ENCODE measurements at regions not wholly inside any gene's neighbourhood (a gene's known extent, or its start where the extent isn't known, plus 50 kb on each side); places are given as distances from the start of the nearest gene placed in this dataset.
"Not testable (repeated sequence)": the region's sequence is repeated elsewhere in the genome, so short reads cannot be mapped to it uniquely, and the experiment has no call there.

DNA sequence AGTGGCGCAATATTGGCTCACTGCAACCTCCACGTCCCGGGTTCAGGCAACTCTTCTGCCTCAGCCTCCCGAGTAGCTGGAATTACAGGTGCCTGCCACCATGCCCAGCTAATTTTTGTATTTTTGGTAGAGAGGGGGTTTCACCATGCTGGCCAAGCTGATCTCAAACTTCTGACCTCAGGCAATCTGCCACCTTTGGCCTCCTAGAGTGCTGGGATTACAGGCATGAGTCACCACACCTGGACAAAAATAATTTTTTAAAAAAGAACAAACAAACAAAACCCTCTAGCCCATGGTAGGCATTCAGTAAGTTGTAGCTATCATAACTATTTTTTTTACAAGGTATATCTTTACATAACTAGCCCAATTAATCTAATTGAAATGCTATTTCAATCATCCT is 73.9 kb upstream of the CAPRIN1 start:
- Histone ChIP-seq H3K18ac (ENCODE audit: low read length) (no peak overlapping the region), H3K23ac (ENCODE audit: low read depth, low read length, poor library complexity) (no peak overlapping the region), H2BK12ac (ENCODE audit: low read length) (no peak overlapping the region), H4K91ac (ENCODE audit: low read depth, low read length, poor library complexity) (no peak overlapping the region), H3K14ac (ENCODE audit: low read length) (no peak overlapping the region), H3K27me3 (ENCODE audit: control insufficient read depth in 3 of 3, insufficient read depth in 3 of 3, low read depth in 1 of 3, low read length in 3 of 3) (no peaks in the 10 kb centered on the region), H2BK15ac (ENCODE audit: low read length) (no peak overlapping the region), H3K9ac (ENCODE audit: low read depth, low read length, poor library complexity) (no peak overlapping the region), H3K27ac (replicated peaks; ENCODE audit: low read length) (no peak overlapping the region), H3K9me3 (replicated peaks in 1 of 2; ENCODE audit: control insufficient read depth in 2 of 2, insufficient read depth in 1 of 2, low read depth in 1 of 2, low read length in 2 of 2) (no peaks in the 10 kb centered on the region), H3K4ac (ENCODE audit: low read length) (no peak overlapping the region), H3K4me1 (ENCODE audit: control insufficient read depth in 2 of 2, insufficient read depth in 1 of 2, low read depth in 1 of 2, low read length in 2 of 2) (peaks cover 0 to 5% of the 10 kb centered on the region in 2 donors), H2BK120ac (ENCODE audit: low read depth, low read length) (no peak overlapping the region), H3K4me2 (ENCODE audit: insufficient read depth, low read length, poor library complexity, severe bottlenecking) (no peak overlapping the region), H4K8ac (ENCODE audit: low read depth, low read length) (no peak overlapping the region), H2BK5ac (ENCODE audit: low read length) (no peak overlapping the region), H2AK5ac (ENCODE audit: low read depth, low read length) (no peak overlapping the region), H2AFZ (ENCODE audit: low read length) (no peak overlapping the region), H3K79me1 (ENCODE audit: low read depth, low read length) (no peaks in the 10 kb centered on the region), H3K4me3 (ENCODE audit: low read length in 2 of 2) (no peak overlapping the region), H3K36me3 (replicated peaks in 1 of 2; ENCODE audit: control insufficient read depth in 2 of 2, insufficient read depth in 2 of 2, low read length in 2 of 2) (no peaks in the 10 kb centered on the region)
- no peak for DNase-seq (ENCODE audit: low spot score)
- no CpG with 5 or more reads among the region's 4 CpGs for WGBS, 2 donors (ENCODE audit: extremely low coverage in 2 of 2, insufficient read length in 2 of 2, insufficient replicate concordance in 1 of 2)

DNA sequence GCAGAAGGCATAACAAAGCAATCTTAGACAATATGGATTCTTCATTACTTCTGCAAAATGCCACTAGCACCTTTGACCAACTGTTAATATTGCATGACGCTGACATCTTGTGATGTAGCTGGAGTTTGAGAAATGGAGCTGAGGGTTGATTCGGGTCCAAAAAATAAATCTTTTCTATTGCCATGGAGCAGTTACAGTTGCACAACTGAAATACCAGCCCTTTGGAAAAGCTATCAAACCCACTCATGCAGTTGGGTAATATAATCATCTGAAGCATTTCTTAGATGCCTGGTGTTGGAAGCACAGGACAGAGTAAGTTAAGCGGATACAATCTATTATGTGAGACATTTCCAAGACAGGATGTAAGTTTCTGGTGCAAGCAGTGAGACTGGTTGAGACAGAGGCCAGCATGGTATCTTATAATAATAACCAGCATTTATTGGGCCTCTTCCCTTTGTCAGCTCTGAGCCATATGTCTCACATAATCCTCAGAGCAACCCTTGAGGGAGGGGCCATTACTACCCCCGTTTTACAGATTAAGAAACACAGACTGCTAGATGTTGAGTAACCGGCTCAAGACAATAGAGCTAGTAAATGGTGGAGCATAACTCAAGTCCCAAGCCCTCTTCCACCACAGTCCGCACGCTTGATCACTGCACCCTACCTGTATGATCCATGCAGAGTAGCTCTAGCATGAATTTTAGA is 74.9 kb upstream of the CAPRIN1 start:
- no peaks in the 10 kb centered on the region for H3K9me3 ChIP-seq (replicated peaks in 1 of 2; ENCODE audit: control insufficient read depth in 2 of 2, insufficient read depth in 1 of 2, low read depth in 1 of 2, low read length in 2 of 2)
- H3K23ac ChIP-seq (ENCODE audit: low read depth, low read length, poor library complexity), result no peak overlapping the region
- H3K79me1 ChIP-seq (ENCODE audit: low read depth, low read length), result no peaks in the 10 kb centered on the region
- H2BK5ac ChIP-seq (ENCODE audit: low read length), result no peak overlapping the region
- no peak overlapping the region for H3K4me2 ChIP-seq (ENCODE audit: insufficient read depth, low read length, poor library complexity, severe bottlenecking)
- no peak overlapping the region for H3K4me3 ChIP-seq (ENCODE audit: low read length in 2 of 2)
- H3K27me3 ChIP-seq (ENCODE audit: control insufficient read depth in 3 of 3, insufficient read depth in 3 of 3, low read depth in 1 of 3, low read length in 3 of 3), result no peaks in the 10 kb centered on the region
- peaks cover 0 to 5% of the 10 kb centered on the region in 2 donors for H3K4me1 ChIP-seq (ENCODE audit: control insufficient read depth in 2 of 2, insufficient read depth in 1 of 2, low read depth in 1 of 2, low read length in 2 of 2)
- no peak overlapping the region for H3K18ac ChIP-seq (ENCODE audit: low read length)
- no peak overlapping the region for H2BK12ac ChIP-seq (ENCODE audit: low read length)
- no peak overlapping the region for H2AK5ac ChIP-seq (ENCODE audit: low read depth, low read length)
- no peak overlapping the region for H2BK120ac ChIP-seq (ENCODE audit: low read depth, low read length)
- H4K91ac ChIP-seq (ENCODE audit: low read depth, low read length, poor library complexity), result no peak overlapping the region
- H3K14ac ChIP-seq (ENCODE audit: low read length), result no peak overlapping the region
- WGBS, 2 donors (ENCODE audit: extremely low coverage in 2 of 2, insufficient read length in 2 of 2, insufficient replicate concordance in 1 of 2), result no CpG with 5 or more reads among the region's 7 CpGs
- no peak for DNase-seq (ENCODE audit: low spot score)
- no peak overlapping the region for H2AFZ ChIP-seq (ENCODE audit: low read length)
- no peaks in the 10 kb centered on the region for H3K36me3 ChIP-seq (replicated peaks in 1 of 2; ENCODE audit: control insufficient read depth in 2 of 2, insufficient read depth in 2 of 2, low read length in 2 of 2)
- H4K8ac ChIP-seq (ENCODE audit: low read depth, low read length), result no peak overlapping the region
- no peak overlapping the region for H3K27ac ChIP-seq (replicated peaks; ENCODE audit: low read length)
- no peak overlapping the region for H3K9ac ChIP-seq (ENCODE audit: low read depth, low read length, poor library complexity)
- H2BK15ac ChIP-seq (ENCODE audit: low read length), result no peak overlapping the region
- no peak overlapping the region for H3K4ac ChIP-seq (ENCODE audit: low read length)

DNA sequence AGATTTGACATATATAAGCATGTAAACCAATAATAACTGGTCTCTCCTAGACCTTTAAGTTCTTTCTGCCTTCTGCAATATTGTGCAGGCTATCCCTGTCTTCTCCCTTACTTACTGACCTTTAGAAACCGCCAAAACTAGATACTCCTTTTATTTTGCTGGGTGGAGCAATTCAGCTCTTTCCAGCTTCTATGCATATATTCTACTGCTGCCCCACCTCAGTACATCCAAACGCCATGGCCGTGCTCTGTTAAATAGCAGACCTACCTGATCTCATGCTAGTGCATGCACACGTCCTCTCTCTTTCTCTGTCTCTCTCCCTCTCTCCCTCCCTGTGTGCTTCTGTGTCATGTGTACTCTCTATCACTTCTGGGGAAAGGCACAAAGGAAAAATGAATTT is 76.7 kb upstream of the CAPRIN1 start:
- no peaks in the 10 kb centered on the region for H3K9me3 ChIP-seq (replicated peaks in 1 of 2; ENCODE audit: control insufficient read depth in 2 of 2, insufficient read depth in 1 of 2, low read depth in 1 of 2, low read length in 2 of 2)
- H4K91ac ChIP-seq (ENCODE audit: low read depth, low read length, poor library complexity), result no peak overlapping the region
- no peaks in the 10 kb centered on the region for H3K36me3 ChIP-seq (replicated peaks in 1 of 2; ENCODE audit: control insufficient read depth in 2 of 2, insufficient read depth in 2 of 2, low read length in 2 of 2)
- H2BK15ac ChIP-seq (ENCODE audit: low read length), result no peak overlapping the region
- H3K79me1 ChIP-seq (ENCODE audit: low read depth, low read length), result no peaks in the 10 kb centered on the region
- H3K27ac ChIP-seq (replicated peaks; ENCODE audit: low read length), result no peak overlapping the region
- H3K23ac ChIP-seq (ENCODE audit: low read depth, low read length, poor library complexity), result no peak overlapping the region
- no peak for DNase-seq (ENCODE audit: low spot score)
- WGBS, 2 donors (ENCODE audit: extremely low coverage in 2 of 2, insufficient read length in 2 of 2, insufficient replicate concordance in 1 of 2), result no CpG with 5 or more reads among the region's 4 CpGs
- H2AK5ac ChIP-seq (ENCODE audit: low read depth, low read length), result no peak overlapping the region
- peaks cover 0 to 4% (median 0%) of the 10 kb centered on the region in 3 experiments for H3K27me3 ChIP-seq (ENCODE audit: control insufficient read depth in 3 of 3, insufficient read depth in 3 of 3, low read depth in 1 of 3, low read length in 3 of 3)
- H3K4me2 ChIP-seq (ENCODE audit: insufficient read depth, low read length, poor library complexity, severe bottlenecking), result no peak overlapping the region
- no peak overlapping the region for H3K9ac ChIP-seq (ENCODE audit: low read depth, low read length, poor library complexity)
- H3K14ac ChIP-seq (ENCODE audit: low read length), result no peak overlapping the region
- no peak overlapping the region for H3K4me3 ChIP-seq (ENCODE audit: low read length in 2 of 2)
- no peak overlapping the region for H2BK12ac ChIP-seq (ENCODE audit: low read length)
- no peak overlapping the region for H2AFZ ChIP-seq (ENCODE audit: low read length)
- H4K8ac ChIP-seq (ENCODE audit: low read depth, low read length), result no peak overlapping the region
- H2BK120ac ChIP-seq (ENCODE audit: low read depth, low read length), result no peak overlapping the region
- no peak overlapping the region for H3K18ac ChIP-seq (ENCODE audit: low read length)
- H3K4me1 ChIP-seq (ENCODE audit: control insufficient read depth in 2 of 2, insufficient read depth in 1 of 2, low read depth in 1 of 2, low read length in 2 of 2), result no peaks in the 10 kb centered on the region
- no peak overlapping the region for H2BK5ac ChIP-seq (ENCODE audit: low read length)
- no peak overlapping the region for H3K4ac ChIP-seq (ENCODE audit: low read length)

DNA sequence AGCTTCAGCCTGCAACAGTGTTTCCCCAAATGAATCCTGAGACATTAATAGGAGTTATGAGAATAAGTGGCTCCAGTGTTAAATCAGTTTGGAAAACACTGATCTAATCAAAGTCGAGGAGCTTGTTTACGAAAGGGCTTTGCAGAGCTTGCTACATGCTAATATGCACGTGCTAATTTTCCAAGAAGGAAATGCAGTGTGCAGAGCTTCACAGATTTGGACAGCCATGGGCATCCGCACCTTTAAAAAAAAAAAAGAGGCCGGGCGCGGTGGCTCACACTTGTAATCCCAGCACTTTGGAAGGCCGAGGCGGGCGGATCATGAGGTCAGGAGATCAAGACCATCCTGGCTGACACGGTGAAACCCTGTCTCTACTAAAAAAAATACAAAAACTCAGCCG is 79.7 kb upstream of the LMO2 start:
- H3K14ac ChIP-seq (ENCODE audit: low read length); H3K9me3 ChIP-seq (replicated peaks in 1 of 2; ENCODE audit: control insufficient read depth in 2 of 2, insufficient read depth in 1 of 2, low read depth in 1 of 2, low read length in 2 of 2); H2AK5ac ChIP-seq (ENCODE audit: low read depth, low read length); H3K4me3 ChIP-seq (ENCODE audit: low read length in 2 of 2); H2BK15ac ChIP-seq (ENCODE audit: low read length); H2BK5ac ChIP-seq (ENCODE audit: low read length); H3K9ac ChIP-seq (ENCODE audit: low read depth, low read length, poor library complexity); H4K8ac ChIP-seq (ENCODE audit: low read depth, low read length); H4K91ac ChIP-seq (ENCODE audit: low read depth, low read length, poor library complexity); H3K27ac ChIP-seq (replicated peaks; ENCODE audit: low read length); DNase-seq (ENCODE audit: low spot score); H3K36me3 ChIP-seq (replicated peaks in 1 of 2; ENCODE audit: control insufficient read depth in 2 of 2, insufficient read depth in 2 of 2, low read length in 2 of 2); H3K27me3 ChIP-seq (ENCODE audit: control insufficient read depth in 3 of 3, insufficient read depth in 3 of 3, low read depth in 1 of 3, low read length in 3 of 3); H3K18ac ChIP-seq (ENCODE audit: low read length); H3K4me1 ChIP-seq (ENCODE audit: control insufficient read depth in 2 of 2, insufficient read depth in 1 of 2, low read depth in 1 of 2, low read length in 2 of 2); H3K4ac ChIP-seq (ENCODE audit: low read length); H3K4me2 ChIP-seq (ENCODE audit: insufficient read depth, low read length, poor library complexity, severe bottlenecking); H3K79me1 ChIP-seq (ENCODE audit: low read depth, low read length); H3K23ac ChIP-seq (ENCODE audit: low read depth, low read length, poor library complexity); H2BK120ac ChIP-seq (ENCODE audit: low read depth, low read length); H2BK12ac ChIP-seq (ENCODE audit: low read length): not testable (repeated sequence)
- H2AFZ ChIP-seq (ENCODE audit: low read length), result peak overlapping the region; percentile 12
- WGBS, 2 donors (ENCODE audit: extremely low coverage in 2 of 2, insufficient read length in 2 of 2, insufficient replicate concordance in 1 of 2), result no CpG with 5 or more reads among the region's 12 CpGs
